HG02571 (cell line): ENCODE measurements at regions not wholly inside any gene's neighbourhood (a gene's known extent, or its start where the extent isn't known, plus 50 kb on each side); places are given as distances from the start of the nearest gene placed in this dataset.
"Not testable (repeated sequence)": the region's sequence is repeated elsewhere in the genome, so short reads cannot be mapped to it uniquely, and the experiment has no call there.

Experiments
- ATAC-seq: cut with Tn5 transposase; IDR thresholded peaks from one replicate; pipeline ENCODE4 v1.9.1; 2021; ENCODE audit warnings: mild to moderate bottlenecking, moderate library complexity; ENCODE audit not compliant: unreplicated experiment

DNA sequence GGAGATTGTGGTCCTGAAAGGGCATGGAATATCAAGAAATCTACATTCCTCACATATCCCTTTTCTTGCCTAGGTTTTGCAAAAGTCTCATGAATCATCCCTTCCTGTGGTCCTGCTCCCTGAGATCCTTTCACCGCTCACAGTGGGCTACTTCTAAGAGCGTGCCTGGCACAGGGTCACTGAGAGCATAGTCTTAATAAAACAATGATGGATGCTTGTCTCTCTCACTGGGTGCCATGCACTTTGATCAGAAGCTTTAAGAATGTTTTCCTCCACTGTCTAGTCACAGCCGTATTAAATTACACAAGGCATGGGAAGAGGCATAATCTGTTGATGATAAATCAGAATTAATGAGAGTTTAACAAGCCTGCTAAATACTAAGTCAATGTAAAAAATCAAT lies 269.7 kb upstream of the ATP10A start:
- ATAC-seq, result no peak

DNA sequence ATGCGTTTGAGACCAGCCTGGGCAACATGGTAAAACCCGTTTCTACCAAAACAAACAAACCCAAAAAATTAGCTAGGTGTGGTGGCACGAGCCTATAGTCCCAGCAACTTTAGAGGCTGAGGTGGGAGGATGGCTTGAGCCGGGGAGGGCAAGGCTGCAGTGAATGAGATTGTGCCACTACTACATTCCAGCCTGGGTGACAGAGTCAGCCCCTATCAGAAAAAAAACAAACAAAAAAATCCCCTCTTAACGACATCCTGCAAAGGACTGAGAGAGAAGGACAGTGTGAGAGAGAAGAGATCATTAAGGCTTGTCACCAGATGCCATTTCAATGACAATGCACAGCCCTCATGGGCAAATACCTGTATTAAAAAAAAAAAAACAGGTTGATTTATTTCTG lies 266.7 kb upstream of the ATP10A start:
- no peak for ATAC-seq

DNA sequence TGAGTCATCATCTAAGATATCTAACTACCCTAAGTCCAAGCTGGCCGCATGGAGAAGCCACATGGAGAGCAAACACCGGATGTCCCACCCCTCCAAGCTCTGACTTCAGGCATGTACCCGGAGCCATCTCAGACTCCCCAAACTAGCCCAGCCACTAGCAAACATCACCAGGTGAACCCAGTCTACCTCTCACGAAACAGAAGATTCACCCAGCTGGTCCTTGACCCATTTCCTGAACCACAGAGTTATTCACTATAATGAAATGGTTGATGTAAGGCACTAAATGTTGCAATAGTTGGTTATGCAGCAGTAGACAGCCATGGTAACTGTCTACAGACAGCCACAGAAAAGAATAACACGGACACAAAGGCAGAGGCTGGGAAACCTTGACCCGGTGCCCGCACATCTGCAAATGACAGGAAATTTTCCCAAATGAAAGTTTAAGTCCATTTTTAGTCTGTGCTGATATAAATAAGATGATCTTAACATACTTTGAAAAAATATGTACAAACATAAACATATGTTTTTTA lies 265.5 kb upstream of the ATP10A start:
- no peak for ATAC-seq

DNA sequence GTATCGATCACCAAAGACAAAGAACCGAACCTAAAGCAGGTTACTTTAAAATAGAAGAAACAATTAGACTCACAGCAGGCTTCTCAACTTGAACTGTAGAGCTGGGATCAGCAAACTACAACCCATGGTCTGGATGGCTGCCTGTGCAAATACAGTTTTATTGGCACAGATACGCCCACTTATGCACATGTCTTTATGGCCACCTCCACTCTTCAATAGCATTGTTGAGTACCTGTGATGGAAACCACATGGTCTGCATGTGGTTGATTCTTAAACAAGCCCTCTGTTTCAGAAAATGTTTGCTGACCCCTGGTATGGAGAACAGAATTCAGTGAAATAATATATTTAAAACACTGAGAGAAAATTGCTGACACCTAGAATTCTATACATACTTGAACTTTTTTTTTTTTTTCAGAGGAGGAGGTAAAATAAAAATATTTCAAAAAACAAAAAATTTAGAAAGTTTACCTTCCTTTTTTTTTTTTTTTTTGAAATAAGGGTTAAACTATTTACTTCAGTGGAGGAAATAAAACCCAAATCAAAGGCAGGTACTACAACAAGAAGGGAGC lies 263.8 kb upstream of the ATP10A start:
- ATAC-seq, result no peak

DNA sequence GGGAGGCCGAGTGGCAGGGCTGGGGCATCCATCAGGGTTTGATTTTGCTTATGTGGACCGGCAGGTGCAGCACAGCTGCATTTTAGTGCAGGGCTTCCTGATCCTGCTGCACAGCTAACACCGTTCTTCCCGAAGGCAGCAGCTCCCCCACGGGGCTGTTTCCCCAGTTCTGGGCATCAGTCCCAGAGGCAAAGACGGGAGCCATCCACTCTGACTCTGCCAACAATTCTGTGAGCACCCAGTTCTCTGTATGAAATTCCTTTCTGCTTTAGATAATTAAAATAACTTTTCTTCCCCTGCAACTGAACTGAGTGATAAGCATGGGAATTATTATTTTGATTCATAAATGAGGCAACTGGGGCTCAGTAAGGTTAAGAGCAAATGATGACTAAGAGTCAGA lies 262.9 kb upstream of the ATP10A start:
- ATAC-seq, result no peak

DNA sequence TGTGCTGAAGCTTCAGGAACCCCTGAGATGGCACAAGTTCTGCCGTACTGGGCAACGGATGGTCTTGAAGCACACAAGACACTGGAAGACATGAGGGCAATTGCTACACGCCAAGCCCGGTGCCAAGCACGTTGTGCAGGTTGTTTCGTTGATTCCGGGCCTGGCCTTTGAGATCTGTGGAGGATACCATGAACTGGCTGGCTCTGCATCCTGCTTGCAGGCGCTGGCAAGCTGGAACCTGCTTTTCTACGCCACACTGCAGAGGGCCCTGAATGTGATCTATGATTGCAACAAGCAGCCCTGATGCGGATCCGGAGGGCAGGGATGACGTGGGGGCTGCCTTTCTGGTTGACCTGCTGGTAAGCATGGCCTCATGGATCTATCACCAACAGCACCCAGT lies 262.5 kb upstream of the ATP10A start:
- no peak for ATAC-seq

DNA sequence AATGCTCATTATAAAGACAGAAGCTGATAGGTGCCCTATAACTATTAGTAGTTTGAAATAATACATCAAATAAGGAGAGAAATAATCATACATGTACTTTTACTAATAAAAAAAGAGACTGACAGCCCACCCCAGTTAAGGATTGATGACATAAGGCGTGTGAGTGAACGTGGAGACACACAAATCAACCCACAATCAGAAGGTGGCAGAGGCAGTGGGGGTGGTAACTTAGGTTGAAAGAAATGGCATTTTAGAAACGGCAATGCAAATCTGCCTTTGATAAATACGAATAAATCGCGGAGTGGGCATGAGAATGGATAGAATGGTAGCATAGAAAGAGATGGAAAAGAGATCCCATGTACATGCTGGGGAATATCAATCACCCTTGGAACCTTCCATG lies 256.2 kb upstream of the ATP10A start:
- ATAC-seq, result no peak

DNA sequence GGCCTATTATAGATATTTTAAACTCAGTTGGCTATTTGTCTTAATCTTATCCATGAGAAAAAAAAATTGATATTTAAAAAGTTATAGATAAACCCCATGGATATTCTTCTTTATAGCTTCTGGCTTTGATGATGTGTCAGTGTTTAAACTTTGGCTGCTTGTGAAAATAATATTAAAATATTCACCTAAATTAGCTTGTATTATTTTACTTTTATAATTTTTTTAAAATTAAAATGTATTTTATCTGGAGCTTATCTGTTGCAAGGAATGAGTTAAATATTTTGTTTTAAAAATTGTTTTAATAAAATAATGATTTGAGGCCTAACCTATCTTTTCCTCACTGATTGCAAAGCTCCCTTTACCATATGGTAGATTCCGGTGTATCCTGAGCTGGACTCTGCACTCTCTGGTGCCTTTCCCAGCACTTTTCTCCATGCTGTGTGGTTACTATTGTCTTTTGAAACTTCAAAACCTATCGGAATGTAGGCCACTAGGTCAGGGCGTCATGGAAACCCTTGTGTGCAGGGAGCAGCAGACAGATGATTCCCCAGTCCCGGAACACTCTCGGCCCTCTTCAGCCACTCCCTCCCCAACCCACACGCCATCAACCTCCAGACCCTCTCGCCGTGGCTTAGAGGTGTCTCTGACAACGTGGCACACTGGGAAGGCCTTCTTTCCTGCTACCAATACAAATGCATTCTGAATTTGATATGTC lies 252.3 kb upstream of the ATP10A start:
- ATAC-seq, result no peak

DNA sequence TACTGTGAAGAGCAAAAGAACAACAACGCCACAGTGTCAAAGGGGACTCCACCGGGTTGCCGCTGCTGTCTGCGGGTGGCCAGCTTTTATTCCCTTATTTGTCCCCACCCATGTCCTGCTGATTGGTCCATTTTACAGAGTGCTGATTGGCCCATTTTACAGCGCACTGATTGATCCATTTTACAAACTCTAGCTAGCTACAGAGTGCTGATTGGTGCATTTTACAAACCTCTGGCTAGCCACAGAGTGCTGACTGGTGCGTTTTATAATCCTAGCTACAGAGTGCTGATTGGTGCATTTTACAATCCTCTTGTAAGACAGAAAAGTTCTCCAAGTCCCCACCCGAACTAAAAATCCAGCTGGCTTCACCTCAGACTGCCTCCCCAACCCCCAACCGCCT lies 251.0 kb upstream of the ATP10A start:
- not testable (repeated sequence) for ATAC-seq

DNA sequence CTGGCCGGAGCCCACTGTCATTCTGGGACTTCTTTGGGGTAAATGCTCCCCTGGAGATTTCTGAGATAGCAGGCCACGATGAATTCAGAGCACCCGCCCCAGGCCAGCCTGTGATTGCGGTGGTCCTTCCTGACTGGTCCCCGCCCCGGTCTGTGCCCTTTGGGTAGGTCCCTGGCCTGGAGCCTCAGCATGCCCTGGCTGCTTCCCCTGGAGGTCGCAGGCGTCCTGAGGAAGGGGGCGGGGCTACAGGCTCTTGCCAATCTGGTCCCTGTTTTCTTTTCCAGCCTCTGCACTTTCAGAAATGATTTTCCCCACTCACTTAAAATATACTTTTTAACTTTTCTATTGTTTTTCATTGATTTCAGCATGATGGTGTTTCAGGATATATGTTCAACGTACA lies 250.2 kb upstream of the ATP10A start:
- no peak for ATAC-seq

DNA sequence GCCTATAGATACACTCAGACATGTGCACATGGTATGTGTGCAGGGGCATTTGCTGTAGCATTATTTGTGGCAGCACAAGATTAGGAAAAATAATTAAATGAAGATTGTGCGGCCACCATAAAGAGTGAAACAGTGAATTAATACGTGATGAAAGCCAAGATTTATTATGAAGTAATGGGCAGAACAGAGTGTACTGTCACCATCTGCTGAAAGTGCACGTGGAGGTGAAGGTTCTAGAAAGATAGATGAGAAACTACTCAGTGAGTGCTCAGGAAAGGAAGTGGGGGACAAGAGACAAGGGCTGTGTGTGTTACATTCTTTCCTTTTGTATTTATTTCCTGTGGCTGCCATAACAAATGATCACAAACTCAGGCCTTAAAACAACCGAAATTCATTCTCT lies 246.1 kb upstream of the ATP10A start:
- no peak for ATAC-seq

DNA sequence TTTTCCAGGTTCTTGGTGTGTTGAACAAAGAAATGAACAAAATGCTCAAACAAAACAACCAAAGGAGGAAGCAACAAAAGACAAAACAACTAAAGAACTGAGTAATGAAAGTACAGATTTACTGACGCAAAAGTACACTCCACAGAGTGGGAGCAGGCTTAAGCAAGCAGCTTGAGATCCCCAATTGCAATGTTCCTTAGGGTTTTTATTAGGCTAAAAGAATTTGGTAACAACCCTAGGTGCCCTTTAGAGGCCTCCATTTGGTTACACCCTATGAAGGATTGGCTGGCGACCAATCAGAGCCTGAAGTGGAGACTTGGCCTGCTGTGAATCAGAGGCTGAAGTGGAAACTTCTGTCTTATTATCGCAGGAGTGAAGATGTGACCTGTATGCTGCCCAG lies 243.4 kb upstream of the ATP10A start:
- ATAC-seq, result no peak

DNA sequence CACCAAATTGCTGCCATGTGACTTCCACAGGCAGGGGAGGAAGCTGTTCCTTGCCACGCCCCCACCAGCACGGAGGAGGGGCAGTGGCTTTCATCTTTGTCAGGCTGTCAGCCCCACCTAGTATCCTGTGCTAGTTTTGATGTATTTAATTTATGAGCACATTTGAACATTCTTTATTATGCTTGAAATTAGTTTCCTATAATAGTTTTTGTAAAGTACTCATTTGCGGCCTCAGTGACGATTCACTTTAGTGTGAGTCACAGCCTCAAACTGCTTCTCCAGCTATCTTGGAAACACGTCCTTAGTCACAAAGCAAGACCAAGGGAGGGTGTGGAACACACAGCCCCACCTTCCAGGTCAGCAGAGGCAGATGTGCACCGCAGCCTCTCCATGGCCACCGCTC lies 239.9 kb upstream of the ATP10A start:
- ATAC-seq, result no peak

DNA sequence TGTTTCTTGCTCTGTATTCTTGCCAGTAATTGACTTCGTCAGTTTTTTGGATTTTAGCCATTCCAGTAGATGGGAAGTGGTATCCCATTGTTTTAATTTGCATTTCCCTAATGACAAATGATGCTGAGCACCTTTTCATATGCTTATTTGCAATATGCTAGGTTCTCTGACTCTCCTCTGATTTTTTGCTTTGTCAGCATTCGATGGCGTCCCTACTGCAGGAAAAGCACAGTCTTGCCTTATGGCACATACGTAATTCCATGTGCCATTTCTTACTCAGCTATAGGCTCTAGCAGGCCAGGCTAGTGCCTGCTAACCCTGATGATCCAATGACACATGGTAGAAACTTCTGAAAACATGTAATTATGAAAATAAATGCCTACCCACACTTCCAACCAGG lies 239.2 kb upstream of the ATP10A start:
- no peak for ATAC-seq

DNA sequence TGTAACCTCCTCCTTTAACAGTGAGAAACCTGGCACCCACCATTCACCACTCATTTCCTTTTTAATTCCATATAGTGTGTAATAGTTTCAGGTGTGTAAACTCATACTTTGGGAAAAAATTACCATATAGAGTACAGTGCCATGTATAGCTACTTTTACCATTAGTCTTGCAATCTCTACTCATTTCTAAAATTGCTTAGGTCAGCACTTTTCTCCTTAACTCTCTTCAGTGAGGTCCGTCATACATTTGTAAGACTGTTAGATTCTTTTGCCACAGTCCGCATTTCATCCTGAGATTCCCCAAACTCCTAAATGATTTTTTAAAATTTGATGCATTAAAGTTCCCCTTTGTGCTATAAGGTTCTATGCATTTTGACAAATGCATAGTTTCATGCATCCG lies 238.3 kb upstream of the ATP10A start:
- ATAC-seq, result no peak

DNA sequence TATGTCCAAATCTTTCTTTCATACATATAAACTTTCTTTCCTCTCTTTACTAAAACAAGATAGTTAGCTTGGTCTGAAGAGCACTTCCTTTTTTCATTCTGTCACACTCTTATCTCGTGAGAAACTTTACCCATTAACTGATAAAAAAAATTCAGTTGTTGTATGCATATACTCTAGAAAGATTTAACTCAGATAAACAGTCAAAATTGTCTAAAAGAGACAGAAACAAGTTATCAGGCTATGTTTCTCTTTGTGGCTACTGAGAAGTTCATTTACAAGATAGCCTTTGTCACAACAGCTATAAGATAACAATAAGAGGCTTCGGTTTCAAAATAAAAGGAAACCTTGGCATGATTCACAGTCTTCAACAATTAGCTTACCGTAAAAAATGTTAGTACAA lies 235.7 kb upstream of the ATP10A start:
- no peak for ATAC-seq

DNA sequence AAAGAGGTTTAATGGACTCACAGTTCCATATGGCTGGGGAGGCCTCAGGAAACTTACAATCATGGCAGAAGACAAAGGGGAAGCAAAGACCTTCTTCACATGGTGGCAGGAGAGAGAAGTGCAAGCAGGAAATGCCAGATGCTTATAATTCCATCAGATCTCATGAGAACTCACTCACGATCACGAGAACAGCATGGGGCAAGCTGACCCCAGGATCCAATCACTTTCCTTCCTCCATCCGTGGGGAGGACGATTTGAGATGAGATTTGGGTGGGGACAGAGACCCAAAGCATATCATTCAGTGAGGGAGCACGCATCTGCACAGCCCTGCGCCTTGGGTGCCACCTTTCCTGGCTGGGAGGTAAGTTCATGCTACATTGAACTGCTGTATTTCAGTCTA lies 234.1 kb upstream of the ATP10A start:
- no peak for ATAC-seq

DNA sequence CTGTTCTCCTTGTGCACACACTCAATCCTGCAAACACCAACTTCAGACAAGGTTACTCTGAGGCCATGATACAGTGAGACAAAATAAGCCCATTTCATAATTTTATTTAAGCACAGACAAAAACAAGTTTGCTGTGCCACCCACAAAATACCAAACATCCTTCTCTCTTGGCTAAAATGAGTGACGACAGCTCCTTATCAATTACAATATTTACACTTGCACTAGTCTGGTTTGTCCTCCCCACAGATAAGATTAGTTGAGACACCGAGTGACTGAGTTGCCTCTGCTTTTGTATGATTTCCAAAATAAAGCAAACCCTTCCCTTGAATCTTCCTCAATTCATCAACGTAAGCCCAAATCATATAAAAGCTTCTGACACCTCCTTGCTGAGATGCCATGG lies 233.5 kb upstream of the ATP10A start:
- no peak for ATAC-seq

DNA sequence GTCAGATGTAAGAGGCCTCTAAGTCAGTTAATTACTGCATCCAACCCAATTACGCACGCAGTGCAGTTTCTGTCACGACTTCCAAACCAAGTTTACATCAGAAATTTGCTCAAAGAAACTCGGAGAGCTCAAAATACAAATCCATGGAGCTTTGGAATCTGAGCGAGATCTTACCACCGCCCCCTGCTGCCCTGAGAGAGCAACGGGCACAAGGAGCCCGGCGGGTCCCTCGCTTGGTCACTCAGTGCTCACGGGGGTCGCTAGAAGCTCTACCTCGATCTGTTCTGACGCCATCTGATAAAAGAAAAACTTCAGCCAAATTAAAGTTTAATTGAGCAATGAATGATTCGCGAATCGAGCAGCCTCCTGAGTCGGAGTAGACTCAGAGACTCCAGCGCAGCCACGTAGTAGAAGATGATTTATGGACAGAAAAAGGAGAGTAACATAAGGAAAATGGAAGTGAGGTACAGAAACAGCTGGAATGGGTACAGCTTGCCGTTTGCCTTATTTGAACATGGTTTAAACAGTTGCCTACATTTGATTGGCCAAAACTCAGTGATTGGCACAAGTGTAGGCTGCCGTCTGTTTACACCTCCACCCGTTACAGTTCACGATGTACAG lies 232.7 kb upstream of the ATP10A start:
- no peak for ATAC-seq

DNA sequence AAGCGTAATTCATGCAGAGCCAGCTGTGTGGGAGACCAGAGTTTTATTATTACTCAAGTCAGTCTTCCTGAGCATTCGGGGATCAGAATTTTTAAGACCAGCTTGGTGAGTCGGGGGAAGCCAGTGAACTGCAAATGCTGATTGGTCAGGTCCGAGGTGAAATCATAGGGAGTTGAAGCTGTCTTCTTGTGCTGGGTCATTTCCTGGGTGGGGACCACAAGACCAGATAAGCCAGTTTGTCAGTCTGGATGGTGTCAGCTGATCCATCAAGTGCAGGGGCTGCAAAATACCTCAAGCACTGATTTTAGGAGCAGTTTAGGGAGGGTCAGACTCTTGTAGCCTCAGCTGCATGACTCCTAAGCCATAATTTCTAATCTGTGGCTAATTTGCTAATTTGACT lies 228.1 kb upstream of the ATP10A start:
- ATAC-seq, result no peak

DNA sequence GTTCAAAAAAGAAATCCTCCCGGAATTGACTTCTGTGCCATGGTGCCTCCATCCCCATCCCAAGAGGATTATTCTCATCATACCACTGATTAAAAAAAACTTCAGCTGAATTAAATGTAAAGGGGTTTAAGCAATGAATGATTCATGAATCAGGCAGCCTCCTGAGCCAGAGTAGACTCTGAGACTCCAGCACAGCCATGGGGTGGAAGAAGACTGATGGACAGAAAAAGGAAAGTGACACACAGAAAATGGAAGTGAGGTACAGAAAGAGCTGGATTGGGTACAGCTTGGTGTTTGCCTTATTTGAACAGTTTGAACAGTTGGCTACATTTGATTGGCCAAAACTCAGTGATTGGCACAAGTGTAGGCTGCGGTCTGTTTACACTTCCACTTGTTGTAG lies 224.8 kb upstream of the ATP10A start:
- no peak for ATAC-seq

DNA sequence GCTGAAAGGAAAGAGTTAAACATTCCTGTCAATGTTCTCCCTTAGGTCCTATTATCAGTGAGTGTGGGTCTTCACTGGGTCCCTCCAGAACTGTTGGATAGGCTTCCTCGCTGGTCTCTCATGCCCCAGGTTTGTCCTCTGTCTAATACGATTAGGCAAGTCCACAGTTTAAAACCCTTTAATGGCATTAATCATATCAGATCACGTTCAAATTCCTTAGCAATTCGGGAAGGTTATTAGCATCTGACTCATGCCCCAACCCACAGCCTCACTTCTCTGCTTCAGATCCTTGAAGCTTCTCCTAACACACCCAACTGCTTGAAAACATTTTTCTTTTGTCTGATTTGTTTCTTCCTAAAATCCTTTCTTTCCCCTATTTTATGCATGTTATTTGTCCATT lies 224.3 kb upstream of the ATP10A start:
- no peak for ATAC-seq
